Body of pancreas (tissue), 4 donors: ENCODE measurements at regions not wholly inside any gene's neighbourhood (a gene's known extent, or its start where the extent isn't known, plus 50 kb on each side); places are given as distances from the start of the nearest gene placed in this dataset.

Experiments used
- ATAC-seq: fragments of 150-250 bp; one replicate; pipeline ENCODE4 v1.9.1; 2016
- DNase-seq, 4 donors: peaks; one replicate each; pipeline ENCODE4 v3.0.0-alpha.2; 2019
- H3K27ac ChIP-seq, 4 donors: fragments of 200-600 bp; sonication (generic); 1 replicate in 3 of 4; 2 replicates in 1 of 4; pipeline versions ENCODE4 v1.5.1 to v1.6.1; 2016 to 2019; ENCODE audit warnings: mild to moderate bottlenecking in 1 of 4, mixed read lengths in 1 of 4, moderate library complexity in 1 of 4
- H3K27me3 ChIP-seq, 2 donors: fragments of 200-600 bp; sonication (generic); one replicate each; pipeline ENCODE4 v1.6.0; 2016; ENCODE audit warnings: mild to moderate bottlenecking in 1 of 2
- H3K36me3 ChIP-seq, 2 donors: fragments of 200-600 bp; sonication (generic); replicated peaks in 1 of 2; 2 replicates each; pipeline ENCODE4 v1.5.1; 2016; ENCODE audit warnings: low read depth in 2 of 2; ENCODE audit not compliant: insufficient read depth in 1 of 2
- H3K4me1 ChIP-seq: fragments of 200-600 bp; sonication (generic); one replicate; pipeline ENCODE4 v1.6.0; 2016
- H3K4me3 ChIP-seq, 2 donors: fragments of 200-600 bp; sonication (generic); 1 replicate in 1 of 2; 2 replicates in 1 of 2; pipeline ENCODE4 v1.5.1; 2016 to 2019
- H3K9me3 ChIP-seq, 3 donors: fragments of 200-600 bp; sonication (generic); 1 replicate in 2 of 3; 2 replicates in 1 of 3; pipeline ENCODE4 v1.5.1; 2016
- POLR2A ChIP-seq, 3 donors: fragments of 450-650 bp; IDR thresholded peaks; one replicate each; pipeline ENCODE4 v1.6.1; 2016; ENCODE audit warnings: antibody characterized with exemption in 3 of 3, mild to moderate bottlenecking in 2 of 3
- WGBS, 2 donors: methylation state at CpG; one replicate each; pipeline ENCODE4 v1.1.5; 2017; 5-methylcytosine and 5-hydroxymethylcytosine counted together
- intact Hi-C: fragments of 100-400 bp; cut with DNase I; formaldehyde crosslinking; loops from one replicate; pipeline ENCODE4 v1.15.1; 2023
- TF ChIP-seq, protein P1 (sequence below), 7 experiments: fragments of 450-650 bp in 4 of 7; fragments of 200-600 bp in 3 of 7; sonication (generic) in 3 of 7; IDR thresholded peaks; one replicate each; pipeline ENCODE4 v1.5.1; 2016 to 2019; ENCODE audit warnings: antibody characterized with exemption in 7 of 7

DNA sequence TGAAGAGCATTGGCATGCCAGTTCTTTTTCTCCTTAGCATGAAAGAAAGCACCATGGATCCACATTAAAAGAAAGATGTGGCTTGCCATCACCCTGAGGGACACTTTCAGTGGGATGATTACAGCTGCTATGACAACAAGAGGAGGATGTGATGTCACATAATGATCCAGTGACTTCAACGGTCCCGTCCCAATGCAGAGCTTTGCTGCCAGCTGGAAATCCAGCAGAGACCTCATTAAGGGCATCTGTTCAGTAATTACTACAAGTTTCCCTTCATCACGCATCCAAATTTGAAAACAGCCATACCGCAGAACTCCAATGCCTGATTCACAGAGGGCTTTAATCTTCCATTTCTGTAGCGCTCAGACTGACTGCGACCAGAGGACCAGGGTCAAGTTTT lies 206.6 kb downstream of the LSM5 start:
- no peak overlapping the region for H3K4me3 ChIP-seq
- TF ChIP-seq POLR2A (IDR thresholded peaks at IDR 0.05): no peak
- TF ChIP-seq, protein P1, sequence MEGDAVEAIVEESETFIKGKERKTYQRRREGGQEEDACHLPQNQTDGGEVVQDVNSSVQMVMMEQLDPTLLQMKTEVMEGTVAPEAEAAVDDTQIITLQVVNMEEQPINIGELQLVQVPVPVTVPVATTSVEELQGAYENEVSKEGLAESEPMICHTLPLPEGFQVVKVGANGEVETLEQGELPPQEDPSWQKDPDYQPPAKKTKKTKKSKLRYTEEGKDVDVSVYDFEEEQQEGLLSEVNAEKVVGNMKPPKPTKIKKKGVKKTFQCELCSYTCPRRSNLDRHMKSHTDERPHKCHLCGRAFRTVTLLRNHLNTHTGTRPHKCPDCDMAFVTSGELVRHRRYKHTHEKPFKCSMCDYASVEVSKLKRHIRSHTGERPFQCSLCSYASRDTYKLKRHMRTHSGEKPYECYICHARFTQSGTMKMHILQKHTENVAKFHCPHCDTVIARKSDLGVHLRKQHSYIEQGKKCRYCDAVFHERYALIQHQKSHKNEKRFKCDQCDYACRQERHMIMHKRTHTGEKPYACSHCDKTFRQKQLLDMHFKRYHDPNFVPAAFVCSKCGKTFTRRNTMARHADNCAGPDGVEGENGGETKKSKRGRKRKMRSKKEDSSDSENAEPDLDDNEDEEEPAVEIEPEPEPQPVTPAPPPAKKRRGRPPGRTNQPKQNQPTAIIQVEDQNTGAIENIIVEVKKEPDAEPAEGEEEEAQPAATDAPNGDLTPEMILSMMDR (IDR thresholded peaks at IDR 0.05): no peak
- H3K4me1 ChIP-seq: no peaks in the 10 kb centered on the region
- DNase-seq: no peak
- intact Hi-C loops: loop anchor here (10.0 kb wide), 1 partner anchor 1229 kb away; the partner anchor contains the start of gene ADCYAP1R1
- H3K27me3 ChIP-seq: no peaks in the 10 kb centered on the region
- H3K36me3 ChIP-seq: no peaks in the 10 kb centered on the region
- no peak for ATAC-seq
- H3K27ac ChIP-seq: no peak overlapping the region
- WGBS, 2 donors: 77 to 78% methylated on average over 6 of the region's 6 CpGs
- H3K9me3 ChIP-seq: no peaks in the 10 kb centered on the region

DNA sequence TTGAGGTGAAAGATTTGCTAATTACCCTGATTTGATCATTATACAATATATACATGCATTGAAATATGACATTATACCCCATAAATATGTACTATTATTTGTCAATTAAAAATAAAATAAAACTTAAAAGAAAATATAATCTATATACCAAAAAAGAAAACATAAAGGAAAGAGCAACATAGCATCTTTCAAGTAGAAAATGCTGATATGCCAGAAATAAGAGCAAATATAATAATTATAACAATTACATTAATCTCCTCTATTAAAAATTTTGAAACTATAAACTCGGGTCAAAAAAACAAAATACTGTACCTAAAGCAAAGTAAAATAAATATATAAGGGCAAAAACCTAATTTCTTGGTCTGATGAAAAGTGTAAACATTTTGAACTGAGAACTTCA lies 209.3 kb upstream of the PDE1C start:
- H3K27me3 ChIP-seq: no peaks in the 10 kb centered on the region
- 19 to 27% methylated on average over 1 of the region's 1 CpG for WGBS, 2 donors
- DNase-seq: no peak
- no peak overlapping the region for H3K4me3 ChIP-seq
- TF ChIP-seq, protein P1 (IDR thresholded peaks at IDR 0.05): no peak
- TF ChIP-seq POLR2A (IDR thresholded peaks at IDR 0.05): no peak
- intact Hi-C loops: no loop called here
- no peak overlapping the region for H3K27ac ChIP-seq
- no peaks in the 10 kb centered on the region for H3K4me1 ChIP-seq
- ATAC-seq: no peak
- H3K36me3 ChIP-seq: no peaks in the 10 kb centered on the region
- no peaks in the 10 kb centered on the region for H3K9me3 ChIP-seq

GRCh38 chr7:32275216-32276009 lies 205.2 kb upstream of the PDE1C start:
- Histone ChIP-seq H3K9me3 (no peaks in the 10 kb centered on the region), H3K4me1 (no peaks in the 10 kb centered on the region), H3K27me3 (no peaks in the 10 kb centered on the region), H3K4me3 (no peak overlapping the region), H3K36me3 (no peaks in the 10 kb centered on the region), H3K27ac (no peak overlapping the region)
- ATAC-seq: no peak
- 33 to 37% methylated on average over 3 of the region's 3 CpGs for WGBS, 2 donors
- DNase-seq: no peak
- intact Hi-C loops: no loop called here
- TF ChIP-seq POLR2A (IDR thresholded peaks at IDR 0.05): no peak
- TF ChIP-seq, protein P1 (IDR thresholded peaks at IDR 0.05): no peak

- no peak for DNase-seq
- H3K9me3 ChIP-seq: no peaks in the 10 kb centered on the region
- no peak overlapping the region for H3K4me3 ChIP-seq
- no peak for ATAC-seq
- intact Hi-C loops: no loop called here
- no peaks in the 10 kb centered on the region for H3K4me1 ChIP-seq
- H3K27me3 ChIP-seq: no peaks in the 10 kb centered on the region
- no peaks in the 10 kb centered on the region for H3K36me3 ChIP-seq
- WGBS, 2 donors: 79 to 83% methylated on average over 1 of the region's 1 CpG
- no peak for TF ChIP-seq POLR2A (IDR thresholded peaks at IDR 0.05)
- TF ChIP-seq, protein P1 (IDR thresholded peaks at IDR 0.05): no peak
- H3K27ac ChIP-seq: no peak overlapping the region
These were observed 203.1 kb upstream of the PDE1C start for GRCh38 chr7:32273297-32273696.
